Stimulated activated naive B cell treated with anti-CD40 and anti-IgM and Interleukin-4, amounts not matched to agents 10 μg/mL and 1 μg/mL and 100 μg/mL, for 72 hours (primary cell): ENCODE measurements at regions not wholly inside any gene's neighbourhood (a gene's known extent, or its start where the extent isn't known, plus 50 kb on each side); places are given as distances from the start of the nearest gene placed in this dataset.
"Not testable (repeated sequence)": the region's sequence is repeated elsewhere in the genome, so short reads cannot be mapped to it uniquely, and the experiment has no call there.

Experiments
- ATAC-seq, 2 donors: fragments of 150-1000 bp; cut with Tn5 transposase; replicated peaks; 2 replicates each; pipeline ENCODE4 v1.10.0; 2021; ENCODE audit warnings: moderate library complexity in 1 of 2
- DNase-seq: peaks from one replicate; pipeline ENCODE4 v3.0.0; 2021
- H3K27ac Mint-ChIP-seq: one replicate; pipeline ENCODE4 v1.8.0; 2022; ENCODE audit warnings: mild to moderate bottlenecking, mixed read lengths
- H3K27me3 Mint-ChIP-seq, 2 donors: one replicate each; pipeline ENCODE4 v1.8.0; 2022; ENCODE audit warnings: mixed read lengths in 2 of 2
- H3K36me3 Mint-ChIP-seq, 2 donors: one replicate each; pipeline ENCODE4 v1.8.0; 2022; ENCODE audit warnings: mixed read lengths in 2 of 2, mild to moderate bottlenecking in 1 of 2
- H3K4me1 Mint-ChIP-seq, 2 donors: one replicate each; pipeline ENCODE4 v1.8.0; 2022; ENCODE audit warnings: mixed read lengths in 2 of 2, mild to moderate bottlenecking in 1 of 2
- H3K4me3 Mint-ChIP-seq, 2 donors: one replicate each; pipeline ENCODE4 v1.8.0; 2022; ENCODE audit warnings: mild to moderate bottlenecking in 2 of 2, mixed read lengths in 2 of 2, moderate library complexity in 1 of 2
- H3K9me3 Mint-ChIP-seq, 2 donors: one replicate each; pipeline ENCODE4 v1.8.0; 2022; ENCODE audit warnings: mixed read lengths in 2 of 2, mild to moderate bottlenecking in 1 of 2

DNA sequence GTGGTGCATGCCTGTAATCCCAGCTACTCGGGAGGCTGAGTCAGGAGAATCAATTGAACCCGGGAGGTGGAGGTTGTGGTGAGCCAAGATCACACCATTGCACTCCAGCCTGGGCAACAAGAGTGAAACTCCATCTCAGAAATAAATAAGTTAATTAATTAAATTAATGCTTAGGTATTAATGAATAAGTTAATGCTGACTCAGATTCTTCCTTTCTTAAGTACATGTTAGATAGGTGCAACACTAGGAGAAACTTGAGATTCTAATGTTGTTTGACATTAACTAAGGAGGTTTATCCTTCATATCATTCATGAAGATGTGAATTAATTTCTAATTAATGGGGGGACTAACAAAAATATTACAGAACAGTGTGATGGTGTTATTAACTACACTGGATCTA is 812.6 kb upstream of the SPRY2 start:
- Mint-ChIP-seq H3K4me3 (no peak overlapping the region), H3K27me3 (no peaks in the 10 kb centered on the region), H3K4me1 (no peaks in the 10 kb centered on the region), H3K27ac (no peak overlapping the region), H3K36me3 (no peaks in the 10 kb centered on the region), H3K9me3 (no peaks in the 10 kb centered on the region)
- DNase-seq = no peak
- no peak for ATAC-seq

DNA sequence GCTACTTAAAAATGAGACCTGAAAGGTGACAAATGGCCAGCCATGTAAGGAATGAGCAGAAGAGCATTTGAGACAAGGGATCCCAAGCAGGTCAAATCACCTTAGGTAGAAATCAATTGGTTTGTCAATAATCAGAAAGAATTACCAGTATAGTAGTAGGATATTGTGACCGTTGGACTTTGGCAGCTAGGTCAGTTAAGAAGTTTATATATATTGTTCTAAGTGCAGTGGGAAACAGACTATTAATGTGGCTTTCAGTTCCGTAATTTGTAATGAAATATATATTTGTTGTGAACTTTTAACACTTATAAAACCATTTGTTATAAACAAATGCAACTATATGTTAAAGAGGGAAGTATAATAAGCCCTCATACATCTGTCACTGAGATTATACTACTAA is 807.9 kb upstream of the SPRY2 start:
- DNase-seq (no peak), ATAC-seq (no peak)
- no peak overlapping the region for H3K27ac Mint-ChIP-seq
- no peaks in the 10 kb centered on the region for H3K36me3 Mint-ChIP-seq
- peaks cover 3 to 4% of the 10 kb centered on the region in 2 donors for H3K9me3 Mint-ChIP-seq
- H3K4me1 Mint-ChIP-seq = no peaks in the 10 kb centered on the region
- H3K4me3 Mint-ChIP-seq = no peak overlapping the region
- H3K27me3 Mint-ChIP-seq = no peaks in the 10 kb centered on the region

DNA sequence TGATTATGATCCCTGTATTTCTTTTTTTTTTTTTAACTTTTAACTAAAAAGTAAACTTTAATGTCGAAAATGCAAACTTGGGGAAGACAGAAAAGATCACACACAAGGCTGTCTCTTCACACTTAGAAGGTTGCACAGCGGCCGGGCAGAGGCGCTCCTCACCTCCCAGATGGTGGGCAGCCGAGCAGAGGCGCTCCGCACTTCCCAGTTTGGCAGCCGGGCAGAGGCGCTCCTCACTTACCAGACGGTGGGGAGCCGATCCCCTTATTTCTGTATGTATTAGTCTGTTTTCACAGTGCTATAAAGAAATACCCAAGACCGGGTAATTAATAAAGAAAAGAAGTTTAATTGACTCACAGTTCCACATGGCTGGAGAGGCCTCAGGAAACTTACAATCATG is 805.6 kb upstream of the SPRY2 start:
- not testable (repeated sequence) for H3K4me1 Mint-ChIP-seq, H3K9me3 Mint-ChIP-seq, ATAC-seq, H3K4me3 Mint-ChIP-seq, H3K27ac Mint-ChIP-seq, H3K27me3 Mint-ChIP-seq, DNase-seq, H3K36me3 Mint-ChIP-seq

DNA sequence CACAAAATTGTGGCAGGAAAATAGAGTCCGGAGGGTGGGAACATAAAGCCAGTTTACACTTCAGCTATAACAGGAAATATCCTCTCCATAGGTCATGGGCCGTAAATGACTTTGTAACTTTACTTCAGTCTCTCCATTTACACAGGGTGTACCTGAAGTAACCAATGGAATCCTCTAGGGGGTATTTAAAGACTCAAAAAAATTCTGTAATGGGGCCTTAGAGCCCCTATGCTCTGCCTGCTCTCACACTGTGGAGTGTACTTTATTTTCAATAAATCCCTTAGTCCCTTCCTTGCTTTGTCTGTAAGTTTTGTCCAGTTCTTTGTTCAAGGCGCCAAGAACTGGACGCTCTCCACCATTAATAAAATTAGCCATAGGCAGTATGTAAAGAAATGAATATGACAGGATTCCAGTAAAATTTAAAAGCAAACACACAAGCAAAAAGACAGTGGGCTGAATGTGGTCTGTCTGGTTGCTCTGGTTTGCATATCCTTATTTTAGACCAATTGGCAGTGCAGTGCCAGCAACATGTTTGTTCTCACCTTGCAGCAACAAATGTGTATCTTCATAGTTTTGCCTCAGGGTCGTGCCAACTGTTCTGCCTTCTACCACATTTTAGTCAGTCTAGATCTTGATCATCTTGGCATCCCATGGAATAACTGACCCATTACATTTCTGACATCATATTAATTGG is 801.5 kb upstream of the SPRY2 start:
- Mint-ChIP-seq H3K4me1 (no peaks in the 10 kb centered on the region), H3K36me3 (no peaks in the 10 kb centered on the region), H3K9me3 (peaks cover 2% of the 10 kb centered on the region in 2 donors), H3K27me3 (no peaks in the 10 kb centered on the region), H3K27ac (no peak overlapping the region), H3K4me3 (no peak overlapping the region)
- no peak for ATAC-seq
- DNase-seq = no peak

DNA sequence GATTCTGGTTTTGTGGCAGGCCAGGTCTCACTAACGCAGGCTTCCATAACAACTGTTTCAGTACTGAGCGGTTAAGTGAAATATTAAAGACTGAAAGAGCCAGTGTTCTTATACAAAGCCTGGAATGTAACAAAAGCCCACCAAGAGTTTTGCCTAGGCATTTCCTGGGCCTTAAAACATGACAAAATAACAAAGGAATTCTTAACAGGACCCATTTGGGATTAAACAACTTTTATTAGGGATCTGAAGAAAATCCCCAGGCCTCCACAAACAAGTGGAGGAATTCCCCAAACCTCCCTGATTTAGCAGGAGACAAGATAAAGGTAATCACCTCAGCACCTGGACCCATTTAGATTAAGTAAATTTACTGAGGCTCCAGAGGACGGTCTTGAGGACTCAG is 799.7 kb upstream of the SPRY2 start:
- Mint-ChIP-seq H3K9me3 (no peaks in the 10 kb centered on the region), H3K36me3 (no peaks in the 10 kb centered on the region), H3K27ac (no peak overlapping the region), H3K4me1 (no peaks in the 10 kb centered on the region), H3K4me3 (no peak overlapping the region), H3K27me3 (no peaks in the 10 kb centered on the region)
- ATAC-seq (no peak), DNase-seq (no peak)

DNA sequence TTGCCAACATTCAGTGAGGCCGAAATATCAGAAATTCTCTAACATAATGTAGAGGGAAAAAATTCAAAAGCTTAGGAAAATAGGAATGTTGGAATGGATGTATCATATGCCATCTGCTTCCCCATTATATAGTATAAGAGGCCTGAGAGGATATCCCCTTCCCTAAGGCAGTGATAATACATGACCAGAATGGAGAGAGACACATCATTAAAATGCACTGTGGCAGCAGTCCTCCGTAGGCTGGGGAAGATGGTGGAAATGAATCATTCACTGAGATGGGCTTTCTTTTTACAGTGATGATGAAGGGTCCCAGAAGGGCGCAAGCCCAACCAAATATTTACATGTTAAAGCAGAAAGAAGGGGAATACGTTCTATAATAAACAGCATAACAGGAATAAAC is 799.1 kb upstream of the SPRY2 start:
- no peak for ATAC-seq
- H3K4me3 Mint-ChIP-seq = no peak overlapping the region
- H3K4me1 Mint-ChIP-seq = no peaks in the 10 kb centered on the region
- no peak for DNase-seq
- H3K36me3 Mint-ChIP-seq = no peaks in the 10 kb centered on the region
- no peak overlapping the region for H3K27ac Mint-ChIP-seq
- H3K9me3 Mint-ChIP-seq = no peaks in the 10 kb centered on the region
- no peaks in the 10 kb centered on the region for H3K27me3 Mint-ChIP-seq

DNA sequence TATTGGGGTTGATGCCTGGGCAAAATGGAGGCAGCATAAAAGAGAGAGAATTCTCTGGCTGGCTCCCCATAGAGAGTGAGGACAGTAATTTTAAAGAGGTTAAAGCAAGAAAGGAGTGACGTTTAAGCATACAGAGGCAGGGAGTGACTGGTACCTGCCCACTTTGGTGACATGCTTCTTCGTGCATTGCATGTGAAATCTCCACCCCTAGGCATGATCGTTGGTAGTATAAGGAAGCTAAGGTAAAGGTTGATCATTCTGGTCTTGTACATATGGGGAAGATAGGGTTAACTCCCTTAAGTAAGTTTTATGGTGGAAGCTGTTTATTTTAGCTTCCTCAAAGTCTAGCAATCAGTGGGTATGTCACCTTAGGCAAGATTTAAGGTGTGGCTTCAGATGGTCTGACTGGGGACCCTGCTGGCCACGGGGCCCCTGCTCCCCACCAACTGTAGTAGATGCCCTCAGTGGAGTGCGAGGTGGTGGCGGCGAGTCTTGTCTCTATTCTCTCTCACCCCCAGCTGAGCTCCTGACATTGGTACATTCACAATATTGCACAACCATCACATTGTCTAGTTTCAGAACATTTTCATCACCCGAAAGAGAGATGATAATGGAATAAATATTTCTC is 797.5 kb upstream of the SPRY2 start:
- no peaks in the 10 kb centered on the region for H3K27me3 Mint-ChIP-seq
- H3K36me3 Mint-ChIP-seq = no peaks in the 10 kb centered on the region
- ATAC-seq (no peak), DNase-seq (no peak)
- H3K4me1 Mint-ChIP-seq = no peaks in the 10 kb centered on the region
- no peaks in the 10 kb centered on the region for H3K9me3 Mint-ChIP-seq
- no peak overlapping the region for H3K27ac Mint-ChIP-seq
- no peak overlapping the region for H3K4me3 Mint-ChIP-seq

DNA sequence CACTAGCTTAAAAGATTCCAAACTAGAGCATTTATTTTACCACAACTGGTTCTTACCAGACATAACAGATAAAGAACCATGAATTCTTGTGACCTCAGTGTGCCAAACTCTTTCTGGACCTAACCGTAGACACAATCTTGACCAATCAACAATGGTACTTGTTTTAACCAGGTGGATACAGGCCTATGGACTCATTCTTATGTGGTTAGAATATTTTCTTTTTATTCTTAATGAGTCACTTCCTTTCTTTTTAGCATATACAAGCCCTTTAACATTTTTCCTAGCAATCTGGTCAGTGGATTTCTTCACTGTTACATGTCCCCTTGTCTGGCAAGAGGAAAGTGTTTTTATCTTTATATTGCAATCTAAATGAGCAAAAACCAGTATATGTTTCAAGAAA is 792.1 kb upstream of the SPRY2 start:
- DNase-seq = no peak
- H3K27me3 Mint-ChIP-seq = no peaks in the 10 kb centered on the region
- ATAC-seq = no peak

DNA sequence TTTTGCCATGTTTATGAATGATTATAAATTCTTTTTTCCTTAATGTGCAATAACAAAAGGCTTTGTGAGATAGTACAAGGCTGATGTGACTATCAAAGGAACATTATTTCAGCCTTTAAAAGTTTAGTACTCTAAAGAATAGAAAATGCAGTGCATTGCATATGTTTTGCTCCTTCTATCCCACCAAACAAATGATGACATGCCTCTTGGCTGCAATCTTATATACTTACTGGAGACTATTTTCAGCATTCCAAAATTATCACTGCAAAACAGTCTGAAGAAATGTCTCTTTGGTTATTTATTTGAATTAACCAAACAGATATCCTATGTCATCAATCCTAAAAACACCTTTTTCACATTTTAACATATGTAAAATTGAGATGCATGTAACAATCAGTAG is 776.5 kb upstream of the SPRY2 start:
- H3K4me3 Mint-ChIP-seq = no peak overlapping the region
- DNase-seq (no peak), ATAC-seq (no peak)
- H3K27ac Mint-ChIP-seq = no peak overlapping the region
- H3K36me3 Mint-ChIP-seq = no peaks in the 10 kb centered on the region
- H3K27me3 Mint-ChIP-seq = no peaks in the 10 kb centered on the region
- H3K4me1 Mint-ChIP-seq = no peaks in the 10 kb centered on the region
- H3K9me3 Mint-ChIP-seq = no peaks in the 10 kb centered on the region

More for the DNA sequence above, 792.1 kb upstream of the SPRY2 start:
- Mint-ChIP-seq H3K36me3 (no peaks in the 10 kb centered on the region), H3K27ac (no peak overlapping the region), H3K4me3 (no peak overlapping the region), H3K4me1 (no peaks in the 10 kb centered on the region), H3K9me3 (peaks cover 0 to 8% of the 10 kb centered on the region in 2 donors)

DNA sequence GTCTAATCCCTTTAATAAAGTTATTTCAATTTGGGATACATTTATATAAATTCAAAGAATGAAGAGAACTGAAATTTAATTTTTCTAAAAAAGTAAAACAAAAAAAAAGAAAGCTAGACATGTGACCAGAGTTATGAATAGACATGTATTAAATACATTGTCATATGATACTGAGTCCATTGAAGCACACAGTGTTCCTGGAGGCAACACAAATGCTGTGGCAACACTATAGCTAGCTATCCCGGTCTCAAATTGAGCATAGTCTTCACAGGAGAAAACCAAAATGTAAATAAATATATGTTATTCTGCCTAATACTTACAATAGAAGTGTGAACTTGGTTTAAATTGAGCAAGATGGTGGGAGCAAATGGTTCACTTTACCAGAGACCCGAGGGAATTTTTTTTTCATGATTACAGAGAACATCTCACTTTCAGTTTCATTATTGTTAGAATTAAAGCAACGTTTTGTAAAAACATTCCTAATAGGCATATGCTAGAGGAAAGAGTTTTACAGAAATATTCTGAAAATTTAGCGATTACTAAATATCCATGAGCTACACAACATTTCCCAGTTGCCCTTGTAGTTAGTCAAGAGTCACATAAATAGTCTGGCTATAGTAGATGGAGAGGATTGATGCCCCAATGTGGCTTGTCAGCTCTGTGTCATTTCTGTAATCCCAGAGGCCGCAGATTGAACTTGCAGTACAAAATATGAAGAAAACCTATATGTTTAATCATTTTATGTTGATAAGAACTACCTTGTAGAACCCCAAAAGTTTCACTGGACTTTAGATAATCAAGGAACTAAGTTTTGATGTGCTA is 775.7 kb upstream of the SPRY2 start:
- Mint-ChIP-seq H3K27ac (no peak overlapping the region), H3K27me3 (no peaks in the 10 kb centered on the region), H3K4me3 (no peak overlapping the region), H3K4me1 (no peaks in the 10 kb centered on the region), H3K9me3 (no peaks in the 10 kb centered on the region), H3K36me3 (no peaks in the 10 kb centered on the region)
- ATAC-seq (no peak), DNase-seq (no peak)

DNA sequence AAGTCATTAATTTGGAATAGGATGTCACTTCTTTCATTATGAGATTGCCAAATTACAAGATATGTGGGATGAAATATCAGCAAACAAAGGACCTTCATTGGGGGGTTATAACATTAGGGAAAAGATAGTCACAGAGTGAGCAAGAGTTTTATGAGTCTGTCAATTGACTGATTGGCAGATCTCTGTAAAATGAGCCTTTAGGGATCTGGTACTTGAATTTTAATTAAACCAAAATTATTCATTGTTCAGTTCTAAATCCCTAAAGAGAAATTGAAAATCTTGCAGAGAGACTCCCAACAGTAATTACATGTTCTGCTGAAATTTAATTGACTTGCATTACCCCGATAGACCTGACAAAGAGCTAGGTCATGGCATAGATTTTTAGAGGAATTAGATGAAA is 768.1 kb upstream of the SPRY2 start:
- no peaks in the 10 kb centered on the region for H3K27me3 Mint-ChIP-seq
- no peaks in the 10 kb centered on the region for H3K4me1 Mint-ChIP-seq
- no peak for ATAC-seq
- no peaks in the 10 kb centered on the region for H3K9me3 Mint-ChIP-seq
- no peak overlapping the region for H3K4me3 Mint-ChIP-seq
- no peak for DNase-seq
- H3K27ac Mint-ChIP-seq = no peak overlapping the region
- H3K36me3 Mint-ChIP-seq = no peaks in the 10 kb centered on the region

DNA sequence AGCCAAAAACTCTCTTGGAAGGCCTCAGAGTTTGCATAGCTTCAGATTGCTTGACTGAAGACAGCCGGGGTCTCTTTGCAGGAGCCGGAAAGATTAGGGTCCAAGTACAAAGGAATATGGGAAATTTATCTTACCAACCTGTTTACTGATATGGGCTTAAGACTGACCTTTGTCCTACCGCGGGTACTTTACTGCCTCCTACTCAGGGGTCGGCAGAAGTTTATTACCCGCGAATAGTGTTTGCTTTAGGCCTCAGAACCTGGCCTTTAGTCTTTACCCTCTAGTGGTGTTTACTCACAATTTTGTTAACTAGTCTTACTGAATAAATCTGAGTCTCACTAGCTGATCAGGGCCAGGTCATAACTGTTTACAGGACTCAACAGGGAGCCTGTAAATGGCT is 765.4 kb upstream of the SPRY2 start:
- Mint-ChIP-seq H3K27ac (no peak overlapping the region), H3K27me3 (no peaks in the 10 kb centered on the region), H3K4me1 (no peaks in the 10 kb centered on the region), H3K4me3 (no peak overlapping the region), H3K9me3 (peaks cover 0 to 3% of the 10 kb centered on the region in 2 donors), H3K36me3 (no peaks in the 10 kb centered on the region)
- ATAC-seq = no peak
- DNase-seq = no peak

DNA sequence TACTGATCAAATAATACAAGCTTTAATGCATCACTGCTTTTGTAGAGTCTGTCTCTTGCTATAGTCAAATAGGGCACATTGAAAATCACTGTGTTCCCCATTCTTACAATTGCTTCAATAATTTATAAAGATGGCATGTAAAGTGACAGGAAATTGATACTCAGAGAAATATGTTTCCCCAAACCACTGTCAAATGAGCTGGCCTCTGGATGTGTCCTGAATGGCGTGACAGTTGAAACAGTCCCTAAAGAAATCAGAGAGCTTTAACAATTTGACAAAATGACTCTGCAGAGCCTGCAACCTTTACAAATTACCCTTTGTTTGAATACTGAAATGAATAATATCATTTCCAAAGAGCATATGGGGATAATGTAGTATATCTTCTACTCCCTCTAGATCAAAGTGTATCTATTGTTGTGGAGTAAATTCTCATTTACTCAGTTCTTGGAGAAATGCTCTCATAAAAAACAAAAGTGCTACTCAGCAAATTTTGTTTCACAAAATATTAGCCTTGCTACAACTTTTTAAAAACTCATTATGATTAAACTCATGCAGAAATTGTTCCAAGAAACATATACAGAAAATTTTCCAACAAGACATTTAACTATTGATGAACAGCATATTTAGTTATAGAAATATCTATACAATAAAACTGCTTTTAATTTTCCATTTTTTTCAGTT is 763.2 kb upstream of the SPRY2 start:
- no peaks in the 10 kb centered on the region for H3K27me3 Mint-ChIP-seq
- no peaks in the 10 kb centered on the region for H3K36me3 Mint-ChIP-seq
- no peak overlapping the region for H3K27ac Mint-ChIP-seq
- no peak for DNase-seq
- no peaks in the 10 kb centered on the region for H3K4me1 Mint-ChIP-seq
- ATAC-seq = no peak
- H3K9me3 Mint-ChIP-seq = peaks cover 0 to 3% of the 10 kb centered on the region in 2 donors
- H3K4me3 Mint-ChIP-seq = no peak overlapping the region

DNA sequence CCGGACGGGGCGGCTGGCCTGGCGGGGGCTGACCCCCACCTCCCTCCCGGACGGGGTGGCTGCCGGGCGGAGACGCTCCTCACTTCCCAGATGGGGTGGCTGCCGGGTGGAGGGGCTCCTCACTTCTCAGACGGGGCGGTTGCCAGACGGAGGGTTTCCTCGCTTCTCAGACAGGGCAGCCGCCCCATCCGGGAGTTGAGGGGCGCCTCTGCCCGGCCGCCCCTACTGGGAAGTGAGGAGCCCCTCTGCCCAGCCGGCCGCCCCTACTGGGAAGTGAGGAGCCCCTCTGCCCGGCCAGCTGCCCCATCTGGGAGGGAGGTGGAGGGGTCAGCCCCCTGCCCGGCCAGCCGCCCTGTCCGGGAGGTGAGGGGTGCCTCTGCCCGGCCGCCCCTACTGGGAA is 761.1 kb upstream of the SPRY2 start:
- DNase-seq, H3K27me3 Mint-ChIP-seq, H3K9me3 Mint-ChIP-seq, H3K27ac Mint-ChIP-seq, H3K4me3 Mint-ChIP-seq, H3K4me1 Mint-ChIP-seq, H3K36me3 Mint-ChIP-seq, ATAC-seq: not testable (repeated sequence)
